ENCODE measurements at regions not wholly inside any gene's neighbourhood (a gene's known extent, or its start where the extent isn't known, plus 50 kb on each side); places are given as distances from the start of the nearest gene placed in this dataset.
A peak's percentile ranks its signal among the peaks of the same experiment; 100 is the strongest.

DNA sequence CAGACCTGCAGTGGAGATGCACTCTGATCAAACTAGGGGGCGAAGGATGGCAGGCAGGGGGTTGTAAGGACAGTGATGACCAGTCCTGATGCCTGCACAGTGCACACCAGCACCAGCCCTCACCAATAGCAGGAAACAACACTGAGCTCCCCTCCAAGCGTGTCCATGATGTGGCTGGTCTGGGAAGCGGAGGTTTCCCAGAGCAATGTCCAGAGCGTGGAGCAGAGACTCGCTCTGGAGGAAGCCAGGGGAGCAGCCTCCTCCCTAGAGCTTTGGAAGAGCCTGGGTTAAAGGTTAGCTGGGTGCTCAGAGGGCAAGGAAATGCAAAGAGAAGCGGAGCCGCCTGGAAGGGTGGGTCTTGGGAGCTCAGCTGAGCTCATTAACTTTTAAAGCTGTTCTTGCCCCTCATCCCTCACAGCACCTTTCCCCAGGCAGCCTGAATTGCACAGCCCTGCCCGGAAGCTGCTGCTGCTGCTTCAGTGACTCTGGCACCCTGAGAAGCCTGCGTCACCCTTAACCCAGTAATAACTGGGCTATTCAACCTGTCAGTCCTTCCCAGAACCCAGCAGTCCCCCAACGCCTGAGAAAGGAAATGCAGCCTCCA, 162.2 kb upstream of the RAB4A start:
- Histone ChIP-seq H3K4me3 (ENCODE audit: insufficient read length, low read depth) (no peak overlapping the region), H3K36me3 (ENCODE audit: insufficient read depth, insufficient read length, low read length) (no peaks in the 10 kb centered on the region), H3K9me3 (ENCODE audit: insufficient read depth, low read length) (no peaks in the 10 kb centered on the region), H3K4me1 (ENCODE audit: insufficient read depth, insufficient read length) (peaks cover 2% of the 10 kb centered on the region), H3K9ac (ENCODE audit: insufficient read length, low read depth) (no peak overlapping the region), H3K27me3 (ENCODE audit: insufficient read depth, insufficient read length) (no peaks in the 10 kb centered on the region)
- no peak for DNase-seq (ENCODE audit: low read depth, low spot score)
- TF ChIP-seq ZNF274 (IDR thresholded peaks at IDR 0.05; ENCODE audit: low read depth, low read length), result no peak
- TF ChIP-seq YY1 (IDR thresholded peaks at IDR 0.05; ENCODE audit: insufficient read depth, insufficient read length), result no peak
- TF ChIP-seq SUZ12 (IDR thresholded peaks at IDR 0.05; ENCODE audit: extremely low read depth, insufficient read depth, insufficient read length), result no peak

DNA sequence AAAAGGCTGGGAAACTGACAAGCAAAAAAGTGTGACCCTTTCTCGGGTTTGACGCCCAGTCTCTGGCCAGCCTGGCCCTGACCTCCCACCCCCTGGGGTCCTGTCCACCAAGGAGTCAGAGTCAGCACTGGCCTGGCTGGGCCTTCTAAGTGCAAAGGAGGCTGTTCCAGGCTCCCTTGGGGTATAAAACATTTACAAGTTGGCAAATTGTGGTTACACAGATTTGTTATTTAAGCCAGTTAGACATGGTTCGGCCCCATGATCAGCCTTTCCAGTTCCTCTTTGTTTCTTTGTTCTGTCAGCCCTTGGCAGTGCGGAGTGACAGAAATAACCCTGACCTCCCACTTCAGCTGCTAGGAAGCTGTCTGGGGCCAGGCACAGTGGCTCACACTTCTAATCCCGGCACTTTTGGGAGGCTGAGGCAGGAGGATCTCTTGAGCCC, 161.6 kb upstream of the RAB4A start:
- Histone ChIP-seq H3K4me3 (ENCODE audit: insufficient read length, low read depth) (no peak overlapping the region), H3K36me3 (ENCODE audit: insufficient read depth, insufficient read length, low read length) (no peaks in the 10 kb centered on the region), H3K27me3 (ENCODE audit: insufficient read depth, insufficient read length) (no peaks in the 10 kb centered on the region), H3K9ac (ENCODE audit: insufficient read length, low read depth) (no peak overlapping the region), H3K4me1 (ENCODE audit: insufficient read depth, insufficient read length) (peaks cover 2% of the 10 kb centered on the region), H3K9me3 (ENCODE audit: insufficient read depth, low read length) (no peaks in the 10 kb centered on the region)
- no peak for TF ChIP-seq SUZ12 (IDR thresholded peaks at IDR 0.05; ENCODE audit: extremely low read depth, insufficient read depth, insufficient read length)
- TF ChIP-seq YY1 (IDR thresholded peaks at IDR 0.05; ENCODE audit: insufficient read depth, insufficient read length), result no peak
- TF ChIP-seq ZNF274 (IDR thresholded peaks at IDR 0.05; ENCODE audit: low read depth, low read length), result no peak
- no peak for DNase-seq (ENCODE audit: low read depth, low spot score)

DNA sequence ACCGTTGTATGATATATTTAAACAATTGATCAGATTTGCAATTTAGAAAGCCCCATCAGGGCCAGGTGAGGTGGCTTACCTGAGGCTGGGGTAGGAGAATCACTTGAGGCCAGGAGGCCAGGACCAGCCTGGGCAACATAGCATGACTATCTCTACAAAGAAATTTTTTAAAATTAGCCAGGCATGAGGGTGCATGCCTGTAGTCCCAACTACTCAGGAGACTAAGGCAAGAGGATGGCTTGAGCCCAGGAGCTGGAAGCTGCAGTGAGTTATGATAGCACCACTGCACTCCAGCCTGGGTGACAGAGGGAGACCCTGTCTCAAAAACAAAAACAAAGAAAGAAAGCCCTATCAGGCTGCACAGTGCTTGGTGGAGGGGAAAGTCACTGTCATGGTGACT, 159.9 kb upstream of the RAB4A start:
- TF ChIP-seq YY1 (IDR thresholded peaks at IDR 0.05; ENCODE audit: insufficient read depth, insufficient read length) (no peak), SUZ12 (IDR thresholded peaks at IDR 0.05; ENCODE audit: extremely low read depth, insufficient read depth, insufficient read length) (no peak), ZNF274 (IDR thresholded peaks at IDR 0.05; ENCODE audit: low read depth, low read length) (no peak)
- Histone ChIP-seq H3K4me1 (ENCODE audit: insufficient read depth, insufficient read length) (peaks cover 2% of the 10 kb centered on the region), H3K9ac (ENCODE audit: insufficient read length, low read depth) (no peak overlapping the region), H3K27me3 (ENCODE audit: insufficient read depth, insufficient read length) (no peaks in the 10 kb centered on the region), H3K4me3 (ENCODE audit: insufficient read length, low read depth) (no peak overlapping the region), H3K9me3 (ENCODE audit: insufficient read depth, low read length) (no peaks in the 10 kb centered on the region), H3K36me3 (ENCODE audit: insufficient read depth, insufficient read length, low read length) (no peaks in the 10 kb centered on the region)
- DNase-seq (ENCODE audit: low read depth, low spot score), result no peak

DNA sequence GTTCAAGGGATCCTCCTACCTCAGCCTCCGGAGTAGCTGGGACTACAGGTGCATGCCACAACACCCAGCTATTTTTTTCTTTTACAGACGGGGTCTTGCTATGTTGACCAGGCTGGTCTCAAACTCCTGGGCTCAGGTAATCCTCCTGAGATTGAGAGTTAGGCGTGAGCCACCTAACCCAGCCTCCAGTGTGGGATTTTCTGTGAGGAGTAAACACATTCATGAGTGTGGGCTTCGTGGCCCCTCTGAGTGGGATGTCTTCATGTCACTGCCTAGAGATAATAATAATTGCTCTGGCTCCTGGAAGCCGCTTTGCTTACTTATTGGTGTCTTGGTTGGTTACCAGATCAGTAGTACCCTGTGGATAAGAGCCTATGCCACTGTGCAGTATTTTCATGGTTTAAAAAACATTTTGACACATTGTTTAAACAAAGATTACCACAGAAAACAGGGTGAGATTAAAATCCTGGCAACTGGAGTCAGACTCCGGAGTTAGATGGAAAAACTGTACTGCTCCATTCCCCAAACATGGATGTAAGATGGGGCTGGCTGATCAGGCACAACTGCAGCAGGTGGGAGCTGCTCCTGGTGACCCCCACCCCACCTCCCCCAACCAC, 159.1 kb upstream of the RAB4A start:
- H3K4me1 ChIP-seq (ENCODE audit: insufficient read depth, insufficient read length), result peaks cover 2% of the 10 kb centered on the region
- H3K9me3 ChIP-seq (ENCODE audit: insufficient read depth, low read length), result no peaks in the 10 kb centered on the region
- H3K27me3 ChIP-seq (ENCODE audit: insufficient read depth, insufficient read length), result no peaks in the 10 kb centered on the region
- no peak overlapping the region for H3K9ac ChIP-seq (ENCODE audit: insufficient read length, low read depth)
- no peak for DNase-seq (ENCODE audit: low read depth, low spot score)
- no peaks in the 10 kb centered on the region for H3K36me3 ChIP-seq (ENCODE audit: insufficient read depth, insufficient read length, low read length)
- H3K4me3 ChIP-seq (ENCODE audit: insufficient read length, low read depth), result no peak overlapping the region
- TF ChIP-seq ZNF274 (IDR thresholded peaks at IDR 0.05; ENCODE audit: low read depth, low read length) (no peak), YY1 (IDR thresholded peaks at IDR 0.05; ENCODE audit: insufficient read depth, insufficient read length) (no peak), SUZ12 (IDR thresholded peaks at IDR 0.05; ENCODE audit: extremely low read depth, insufficient read depth, insufficient read length) (no peak)

DNA sequence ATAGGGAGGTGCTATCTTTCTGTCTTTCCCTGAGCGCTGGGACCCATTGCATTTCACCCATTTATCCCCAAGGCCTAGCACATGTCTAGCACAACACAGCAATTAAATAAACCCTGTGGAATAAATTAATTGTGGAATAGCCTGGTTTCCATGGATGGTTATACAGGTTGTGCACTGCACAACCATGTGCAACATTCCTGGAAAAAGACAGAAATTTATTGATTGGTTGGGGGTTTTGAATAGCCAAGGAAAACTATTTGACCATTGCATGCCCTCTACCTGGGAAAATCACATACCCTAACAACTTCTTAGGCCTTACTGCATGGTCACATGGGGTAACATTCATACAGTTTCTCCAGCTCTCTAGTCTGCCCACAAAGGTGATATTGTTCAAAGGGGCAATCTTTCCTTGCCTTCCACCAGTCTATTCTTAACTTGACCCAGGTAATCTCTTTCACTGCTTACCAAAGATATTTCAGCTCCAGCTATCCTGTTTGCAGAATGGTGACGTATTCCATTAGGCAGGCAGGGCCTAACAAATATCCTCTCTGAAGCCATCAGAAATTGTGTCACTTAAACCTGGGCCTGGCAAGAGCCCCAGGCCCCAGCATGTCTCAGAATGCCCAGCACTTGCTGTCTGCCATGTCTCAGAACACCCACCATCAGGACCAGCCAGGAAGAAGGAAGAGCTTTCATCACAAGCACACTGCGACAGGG, 157.9 kb upstream of the RAB4A start:
- H3K36me3 ChIP-seq (ENCODE audit: insufficient read depth, insufficient read length, low read length), result no peaks in the 10 kb centered on the region
- no peak overlapping the region for H3K9ac ChIP-seq (ENCODE audit: insufficient read length, low read depth)
- no peak for TF ChIP-seq SUZ12 (IDR thresholded peaks at IDR 0.05; ENCODE audit: extremely low read depth, insufficient read depth, insufficient read length)
- TF ChIP-seq YY1 (IDR thresholded peaks at IDR 0.05; ENCODE audit: insufficient read depth, insufficient read length), result no peak
- no peak for TF ChIP-seq ZNF274 (IDR thresholded peaks at IDR 0.05; ENCODE audit: low read depth, low read length)
- H3K4me3 ChIP-seq (ENCODE audit: insufficient read length, low read depth), result no peak overlapping the region
- no peaks in the 10 kb centered on the region for H3K9me3 ChIP-seq (ENCODE audit: insufficient read depth, low read length)
- H3K27me3 ChIP-seq (ENCODE audit: insufficient read depth, insufficient read length), result no peaks in the 10 kb centered on the region
- DNase-seq (ENCODE audit: low read depth, low spot score), result no peak
- peaks cover 2% of the 10 kb centered on the region for H3K4me1 ChIP-seq (ENCODE audit: insufficient read depth, insufficient read length)

DNA sequence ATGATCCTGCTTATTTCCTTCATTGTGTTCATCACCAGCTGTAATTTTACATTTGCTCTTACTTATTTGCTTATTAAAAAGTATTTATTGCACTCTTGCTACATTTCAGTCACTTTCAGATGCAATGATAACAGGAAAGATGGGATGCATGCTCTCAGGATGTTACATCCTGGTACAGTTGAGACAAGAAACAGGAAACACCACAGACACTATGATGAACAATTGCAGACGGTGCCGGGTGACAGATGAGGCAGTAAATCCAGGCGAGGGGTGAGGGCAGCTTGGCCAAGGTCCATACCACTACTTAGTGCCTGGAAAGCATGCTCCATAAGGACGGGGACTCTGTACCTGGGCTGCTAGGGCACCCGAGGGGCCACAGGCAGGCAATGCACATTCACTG, 156.6 kb upstream of the RAB4A start:
- DNase-seq (ENCODE audit: low read depth, low spot score), result no peak
- TF ChIP-seq SUZ12 (IDR thresholded peaks at IDR 0.05; ENCODE audit: extremely low read depth, insufficient read depth, insufficient read length) (no peak), ZNF274 (IDR thresholded peaks at IDR 0.05; ENCODE audit: low read depth, low read length) (no peak), YY1 (IDR thresholded peaks at IDR 0.05; ENCODE audit: insufficient read depth, insufficient read length) (no peak)
- Histone ChIP-seq H3K36me3 (ENCODE audit: insufficient read depth, insufficient read length, low read length) (no peaks in the 10 kb centered on the region), H3K9ac (ENCODE audit: insufficient read length, low read depth) (no peak overlapping the region), H3K4me1 (ENCODE audit: insufficient read depth, insufficient read length) (peaks cover 2% of the 10 kb centered on the region), H3K4me3 (ENCODE audit: insufficient read length, low read depth) (no peak overlapping the region), H3K27me3 (ENCODE audit: insufficient read depth, insufficient read length) (no peaks in the 10 kb centered on the region), H3K9me3 (ENCODE audit: insufficient read depth, low read length) (0 out of 2 replicates have a peak, but pooled peaks cover under 1% of the 10 kb centered on the region)

DNA sequence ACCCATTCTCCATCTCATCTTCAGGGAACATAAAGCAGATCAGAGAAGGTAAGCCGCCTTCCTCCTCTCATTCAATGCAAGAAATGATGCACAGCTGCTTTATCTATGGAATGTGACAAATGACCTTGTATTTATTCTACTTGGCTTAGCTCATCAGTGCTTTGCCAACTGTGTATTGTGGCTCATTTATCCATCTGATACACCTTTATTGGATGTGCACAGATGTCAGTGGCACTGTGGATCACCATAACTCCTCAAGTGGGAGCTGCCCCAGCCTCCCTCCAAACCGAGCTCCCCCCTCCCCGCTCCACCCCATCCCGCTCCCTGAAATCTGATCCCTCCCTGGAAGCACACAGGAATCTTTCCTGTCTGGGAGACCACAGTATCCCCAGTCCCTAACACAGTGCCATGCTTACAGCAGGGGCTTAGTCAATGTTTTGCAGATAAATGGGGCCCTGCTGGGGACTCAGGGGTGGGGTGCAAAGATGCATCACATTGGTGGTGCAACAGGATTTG, 156.0 kb upstream of the RAB4A start:
- no peak overlapping the region for H3K9ac ChIP-seq (ENCODE audit: insufficient read length, low read depth)
- TF ChIP-seq ZNF274 (IDR thresholded peaks at IDR 0.05; ENCODE audit: low read depth, low read length) (no peak), SUZ12 (IDR thresholded peaks at IDR 0.05; ENCODE audit: extremely low read depth, insufficient read depth, insufficient read length) (no peak), YY1 (IDR thresholded peaks at IDR 0.05; ENCODE audit: insufficient read depth, insufficient read length) (no peak)
- H3K4me1 ChIP-seq (ENCODE audit: insufficient read depth, insufficient read length), result peaks cover 2% of the 10 kb centered on the region
- no peaks in the 10 kb centered on the region for H3K27me3 ChIP-seq (ENCODE audit: insufficient read depth, insufficient read length)
- peak; percentile 49 for DNase-seq (ENCODE audit: low read depth, low spot score)
- H3K4me3 ChIP-seq (ENCODE audit: insufficient read length, low read depth), result no peak overlapping the region
- peaks cover 4% of the 10 kb centered on the region; the same call in 1 of the 2 replicates for H3K9me3 ChIP-seq (ENCODE audit: insufficient read depth, low read length)
- H3K36me3 ChIP-seq (ENCODE audit: insufficient read depth, insufficient read length, low read length), result no peaks in the 10 kb centered on the region

Data from NT2/D1 (cell line).